GM06990 (cell line): ENCODE measurements at regions not wholly inside any gene's neighbourhood (a gene's known extent, or its start where the extent isn't known, plus 50 kb on each side); places are given as distances from the start of the nearest gene placed in this dataset.

ENCODE experiments used
- DNase-seq: peaks from one replicate; pipeline ENCODE4 v3.0.0-alpha.2; 2011; ENCODE audit not compliant: insufficient read length; ENCODE audit errors: extremely low read depth
- H3K27me3 ChIP-seq: replicated peaks from 2 replicates; pipeline ENCODE4 v1.6.0; 2011; ENCODE audit warnings: low read length; ENCODE audit not compliant: control insufficient read depth, insufficient read depth
- H3K36me3 ChIP-seq: 2 replicates; pipeline ENCODE4 v1.5.1; 2011; ENCODE audit warnings: low read length; ENCODE audit not compliant: control insufficient read depth, insufficient read depth
- H3K4me3 ChIP-seq: replicated peaks from 2 replicates; pipeline ENCODE4 v1.5.1; 2011; ENCODE audit warnings: low read depth, mild to moderate bottlenecking, control low read depth, low read length
- CTCF ChIP-seq: IDR thresholded peaks from 2 replicates; pipeline ENCODE4 v1.5.1; 2011; ENCODE audit warnings: low read length, control low read depth, mild to moderate bottlenecking, inconsistent platforms; ENCODE audit not compliant: insufficient read depth, poor library complexity, severe bottlenecking

- H3K4me3 ChIP-seq: no peak overlapping the region
These were observed 64.5 kb downstream of the PSMG1 start for GRCh38 chr21:39118604-39119215.

DNA sequence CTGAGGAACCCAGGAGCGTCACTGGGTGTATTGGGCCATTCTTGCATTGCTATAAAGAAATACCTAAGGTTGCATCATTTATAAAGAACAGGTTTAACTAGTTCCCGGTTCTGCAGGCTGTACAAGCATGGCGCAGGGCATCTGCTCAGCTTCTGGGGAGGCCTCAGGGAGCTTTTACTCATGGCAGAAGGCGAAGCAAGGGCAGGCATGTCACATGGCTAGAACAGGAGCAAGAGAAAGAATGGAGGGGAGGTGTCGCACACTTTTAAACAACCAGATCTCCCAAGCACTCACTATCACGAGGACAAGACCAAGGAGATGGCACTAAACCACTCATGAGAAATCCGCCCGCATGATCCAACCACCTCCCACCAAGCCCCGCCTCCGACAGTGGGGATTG lies 65.2 kb downstream of the PSMG1 start:
- H3K4me3 ChIP-seq: no peak overlapping the region
- H3K27me3 ChIP-seq: peaks cover 1% of the 10 kb centered on the region; the same call in 1 of the 2 replicates
- no peak for TF ChIP-seq CTCF
- no peaks in the 10 kb centered on the region for H3K36me3 ChIP-seq
- DNase-seq: no peak

More at GRCh38 chr21:39118604-39119215, 64.5 kb downstream of the PSMG1 start:
- peaks cover 1% of the 10 kb centered on the region; the same call in 1 of the 2 replicates for H3K27me3 ChIP-seq
- no peak for DNase-seq
- no peak for TF ChIP-seq CTCF
- no peaks in the 10 kb centered on the region for H3K36me3 ChIP-seq

- no peaks in the 10 kb centered on the region for H3K36me3 ChIP-seq
- DNase-seq: no peak
- TF ChIP-seq CTCF: no peak
- H3K27me3 ChIP-seq: peaks cover 1% of the 10 kb centered on the region; the same call in 1 of the 2 replicates
- no peak overlapping the region for H3K4me3 ChIP-seq
These were observed 65.7 kb downstream of the PSMG1 start for GRCh38 chr21:39117440-39117970.

GRCh38 chr21:39116761-39117439 lies 66.4 kb downstream of the PSMG1 start:
- Histone ChIP-seq H3K27me3 (peaks cover 1% of the 10 kb centered on the region; the same call in 1 of the 2 replicates), H3K36me3 (no peaks in the 10 kb centered on the region), H3K4me3 (no peak overlapping the region)
- DNase-seq: no peak
- no peak for TF ChIP-seq CTCF

DNA sequence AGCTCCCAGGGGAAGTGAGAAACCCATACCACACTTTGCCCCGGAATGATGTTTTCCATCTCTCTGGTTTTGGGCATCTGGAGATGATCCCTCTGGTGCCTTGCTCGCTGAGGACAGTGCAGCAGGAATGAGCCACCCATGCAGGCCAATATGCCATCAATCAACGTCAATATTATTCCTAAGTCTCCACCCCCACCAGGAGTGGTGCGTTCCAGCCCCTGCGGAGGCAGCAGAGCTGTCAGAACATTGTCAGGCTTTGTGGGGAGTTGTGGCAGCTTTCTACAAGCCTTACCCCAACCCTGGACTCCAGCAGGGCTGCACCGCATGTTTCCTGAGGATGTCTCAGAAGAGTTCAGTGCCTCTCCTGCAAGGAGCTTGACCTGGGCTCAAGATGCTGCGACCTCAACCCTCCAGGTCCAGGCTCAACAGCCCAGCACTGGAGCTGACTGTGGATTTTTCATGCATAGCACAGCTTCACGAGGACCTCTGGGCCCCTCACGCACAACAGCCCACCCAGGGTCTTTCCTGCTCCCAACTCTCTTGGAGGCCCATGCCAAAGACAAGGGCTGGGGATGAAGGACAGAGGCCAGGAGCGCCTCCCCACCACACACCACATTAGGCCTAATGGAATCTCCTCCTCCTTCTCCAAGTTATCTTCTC lies 67.5 kb downstream of the PSMG1 start:
- TF ChIP-seq CTCF: no peak
- H3K4me3 ChIP-seq: no peak overlapping the region
- no peak for DNase-seq
- H3K27me3 ChIP-seq: no peaks in the 10 kb centered on the region; the same call in 1 of the 2 replicates
- H3K36me3 ChIP-seq: no peaks in the 10 kb centered on the region
